Stimulated activated CD4-positive, alpha-beta T cell treated with anti-CD3 and anti-CD28 coated beads, Interleukin-2, amount 100 ng/mL, for 48 hours (primary cell): ENCODE measurements at regions not wholly inside any gene's neighbourhood (a gene's known extent, or its start where the extent isn't known, plus 50 kb on each side); places are given as distances from the start of the nearest gene placed in this dataset.

Experiments used
- DNase-seq, 2 donors: peaks; one replicate each; pipeline ENCODE4 v3.0.0-alpha.2; 2020

DNA sequence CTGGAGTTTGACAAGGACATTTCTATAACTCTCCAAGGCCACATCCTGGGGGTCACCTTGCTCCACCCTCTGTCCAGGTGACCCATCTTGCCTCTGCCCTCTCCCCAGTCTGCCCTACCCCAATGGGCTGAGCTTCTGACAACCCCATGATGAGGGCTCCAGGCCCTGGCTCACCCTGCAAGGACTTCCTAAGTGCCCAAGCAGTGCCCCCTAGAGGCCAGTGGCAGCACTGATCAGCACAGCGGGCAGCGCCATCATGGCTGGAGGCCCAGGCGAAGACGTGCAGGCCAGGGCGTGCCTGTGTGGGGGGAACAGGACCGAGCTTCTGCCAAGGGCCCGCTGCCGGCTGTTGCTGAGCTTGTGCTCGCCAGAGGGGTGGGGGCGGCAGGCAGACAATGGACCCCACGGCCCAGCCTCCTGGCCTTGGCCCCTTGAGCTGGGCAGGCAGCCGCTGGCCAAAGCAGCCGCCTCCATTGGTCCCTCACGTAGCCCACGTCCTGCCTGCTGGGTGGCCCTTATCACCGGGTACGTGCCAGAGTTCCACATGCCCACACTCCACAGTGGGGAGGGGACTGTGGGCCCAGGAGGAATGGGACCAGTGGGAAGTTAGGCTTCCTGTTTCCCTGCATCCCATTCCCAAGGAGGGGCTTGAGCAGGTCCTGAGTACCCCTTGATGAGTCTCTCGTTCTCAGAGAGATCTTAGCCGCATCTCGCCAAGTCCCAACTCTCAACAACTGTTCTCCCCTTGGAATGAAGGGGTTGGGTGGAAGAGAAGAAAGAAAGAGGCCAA is 64.3 kb downstream of the MRPL14 start:
- DNase-seq, result peak; percentile 48 to 54

GRCh38 chr6:44062105-44062770 is 65.0 kb downstream of the MRPL14 start:
- no peak for DNase-seq

- no peak for DNase-seq
Observed at GRCh38 chr6:44061375-44062104, 65.7 kb downstream of the MRPL14 start.

- no peak for DNase-seq
Observed at GRCh38 chr6:44060612-44061374, 66.5 kb downstream of the MRPL14 start.

- no peak for DNase-seq
Observed at GRCh38 chr6:44059359-44060346, 67.6 kb downstream of the MRPL14 start.

GRCh38 chr6:44058617-44059358 is 68.5 kb downstream of the MRPL14 start:
- no peak for DNase-seq

- no peak for DNase-seq
Observed at GRCh38 chr6:44057931-44058616, 69.2 kb downstream of the MRPL14 start.

DNA sequence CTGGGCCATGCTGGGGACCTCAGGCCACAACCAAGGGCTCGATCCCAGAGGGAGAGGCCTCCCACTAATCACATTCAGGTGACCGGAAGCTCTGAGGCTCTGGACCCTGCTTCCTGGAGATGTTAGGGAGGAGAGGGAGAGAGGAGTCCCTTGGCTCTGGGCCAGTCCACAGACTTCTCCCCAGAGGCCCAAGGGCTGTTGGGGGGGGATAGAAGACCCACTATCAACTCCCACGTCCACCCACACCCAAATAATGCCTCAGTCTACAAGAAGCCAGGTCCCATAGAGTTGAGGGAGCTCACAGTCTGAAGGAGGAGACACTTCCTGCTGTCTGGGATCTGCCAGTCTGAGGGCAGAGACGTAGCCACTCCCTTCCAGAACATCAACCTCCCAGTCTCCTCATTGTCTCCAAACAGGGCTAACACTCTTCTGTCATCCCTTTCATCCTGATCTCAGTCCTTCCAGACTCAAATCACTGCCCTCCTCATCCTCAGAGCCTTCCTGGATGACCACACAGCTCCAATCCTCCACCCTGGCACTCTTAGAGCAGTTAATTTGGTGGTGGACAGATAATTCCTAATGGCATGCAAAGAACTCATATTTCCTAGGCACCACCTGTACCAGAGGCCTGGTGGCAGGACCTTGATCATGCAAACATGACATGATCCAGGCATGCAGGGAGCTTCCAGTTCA is 69.9 kb downstream of the MRPL14 start:
- DNase-seq, result no peak

GRCh38 chr6:44056392-44057237 is 70.6 kb downstream of the MRPL14 start:
- no peak for DNase-seq

DNA sequence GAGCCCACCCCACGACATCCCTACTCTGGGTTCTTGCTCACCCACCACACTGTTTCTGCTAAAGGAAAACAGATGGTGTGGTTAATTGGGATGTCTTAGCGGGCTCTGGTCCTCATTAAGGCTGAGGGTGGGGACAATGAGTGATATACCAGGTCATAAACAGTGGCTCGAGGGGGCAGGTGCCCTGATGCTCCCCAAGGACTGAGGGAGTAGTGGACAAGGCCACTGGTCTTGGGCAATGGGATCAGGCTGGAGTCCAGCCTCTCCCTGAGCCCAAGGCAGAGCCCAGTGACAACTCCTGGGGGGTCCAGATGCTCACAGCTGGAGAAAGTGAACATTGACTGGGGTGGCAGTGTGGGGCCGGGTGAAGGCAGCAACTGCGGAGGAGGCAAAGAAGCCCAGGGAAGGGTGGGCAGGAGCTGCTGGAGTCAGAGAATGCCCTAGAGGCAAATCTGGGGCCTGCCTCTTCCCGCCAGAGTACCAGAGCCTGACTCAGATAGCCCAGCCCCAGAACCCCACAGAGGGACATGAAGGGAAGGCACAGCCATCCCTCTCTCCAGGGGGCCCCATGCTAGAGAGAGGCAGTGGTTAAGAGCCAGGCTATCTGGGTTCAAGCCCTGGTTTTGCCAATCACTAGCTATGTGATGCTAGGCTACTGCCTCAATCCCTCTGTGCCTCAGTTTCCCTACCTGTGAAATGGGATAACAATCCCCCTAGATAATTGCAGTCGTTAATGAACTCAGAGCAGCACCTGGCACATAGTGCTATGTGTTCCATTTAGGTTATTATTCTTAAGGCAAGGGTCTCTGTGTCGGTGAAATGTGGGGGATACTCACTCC is 72.3 kb downstream of the MRPL14 start:
- no peak for DNase-seq

DNA sequence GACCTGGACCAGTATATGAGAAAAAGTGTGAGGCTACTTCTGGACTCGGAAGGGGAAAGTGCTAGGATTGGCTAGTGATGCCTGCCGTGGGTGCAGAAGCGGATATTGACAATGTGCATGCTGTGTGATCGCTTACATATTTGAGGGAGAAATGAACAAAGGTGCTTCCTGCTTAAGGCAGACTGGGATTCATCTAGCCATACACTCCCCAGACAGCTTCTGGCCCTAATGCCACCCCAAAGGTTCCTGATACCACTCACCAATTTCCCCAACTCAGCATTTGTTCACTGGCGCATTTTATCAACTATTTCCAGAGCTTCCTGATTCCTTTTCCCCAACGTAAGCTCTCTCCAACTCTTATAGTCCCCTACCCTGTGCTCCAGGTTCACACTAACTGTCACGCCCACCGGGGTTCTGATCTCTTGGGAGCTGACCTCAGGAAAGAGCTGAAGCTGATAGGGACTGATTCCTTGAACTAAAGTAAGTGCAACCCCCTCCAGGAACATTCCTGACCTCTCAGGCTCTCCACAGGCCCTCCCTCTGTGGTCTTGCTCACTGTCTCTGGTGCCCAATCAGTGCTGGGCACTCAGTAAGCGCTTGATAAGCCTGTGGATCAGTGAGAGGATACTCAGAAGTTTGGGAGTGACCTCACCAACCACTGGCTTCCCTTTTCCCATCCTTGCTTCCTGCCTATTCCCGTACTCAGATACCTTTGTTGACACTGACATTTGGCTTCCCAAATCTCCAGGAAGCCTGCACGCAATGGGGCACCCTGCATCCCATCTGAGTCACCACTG is 73.3 kb downstream of the MRPL14 start:
- no peak for DNase-seq

DNA sequence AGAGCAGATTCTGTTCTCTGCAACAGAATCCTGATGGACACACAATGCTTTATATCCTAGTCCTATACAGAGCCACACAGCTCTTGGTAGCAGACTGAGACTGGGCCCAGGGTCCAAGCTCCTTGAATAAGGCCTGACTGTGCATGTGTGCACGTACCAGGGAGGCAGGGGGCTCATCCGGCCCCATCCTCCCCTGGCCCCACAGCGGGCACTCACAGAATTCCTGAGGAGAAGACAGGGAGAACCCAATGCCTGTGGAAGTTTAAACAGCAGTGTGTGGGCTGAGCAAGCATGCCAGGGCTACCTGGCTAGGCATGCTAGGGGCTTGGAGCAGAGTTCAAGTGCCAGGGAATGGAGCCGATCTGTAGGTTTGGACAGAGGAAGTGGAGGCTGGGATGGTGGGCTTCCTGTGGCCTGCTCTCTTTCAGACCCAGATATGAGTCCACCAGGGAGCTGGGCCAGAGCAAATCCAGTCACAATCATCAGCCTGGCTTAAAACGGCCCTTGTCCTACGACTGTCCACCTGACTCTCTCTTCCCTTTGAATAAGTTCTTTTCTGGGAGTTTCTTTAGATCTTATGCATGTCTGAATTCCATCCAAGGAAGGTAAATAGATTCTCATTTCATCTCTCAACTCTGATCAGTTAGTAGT is 74.0 kb downstream of the MRPL14 start:
- DNase-seq, result no peak

DNA sequence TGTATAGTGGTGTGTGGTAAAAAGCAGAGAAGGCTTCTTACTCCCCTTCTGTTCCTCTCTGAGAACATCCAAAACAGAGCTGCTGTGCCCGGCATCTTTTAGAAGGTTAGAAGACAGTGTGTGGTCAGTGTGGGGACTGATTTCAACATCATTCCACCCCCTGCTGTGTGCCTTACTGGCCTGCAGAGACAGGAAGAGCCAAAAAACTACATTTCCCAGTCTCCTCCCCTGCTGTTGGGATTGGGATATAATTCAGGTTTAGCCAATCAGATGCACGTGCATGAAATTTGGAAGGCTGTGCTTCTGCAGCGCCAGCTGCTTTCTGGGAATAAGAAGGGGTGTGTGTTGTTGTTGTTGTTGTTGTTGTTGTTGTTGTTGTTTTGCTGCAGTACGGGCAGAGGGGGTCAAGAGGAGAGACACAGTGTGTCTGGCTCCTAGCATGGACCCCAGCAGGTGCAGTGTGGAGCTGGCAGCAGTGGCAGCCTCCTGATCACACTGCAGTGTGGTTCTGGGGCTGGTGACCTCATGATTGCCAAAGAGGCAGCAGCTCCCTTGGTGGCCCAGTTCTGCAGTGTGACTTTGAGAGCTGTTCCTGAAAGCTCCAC is 74.7 kb downstream of the MRPL14 start:
- no peak for DNase-seq

GRCh38 chr6:44051515-44051914 is 75.7 kb downstream of the MRPL14 start:
- DNase-seq, result no peak

GRCh38 chr6:44050872-44051505 is 76.3 kb downstream of the MRPL14 start:
- DNase-seq, result no peak
